PFSK-1 (cell line): ENCODE measurements at regions not wholly inside any gene's neighbourhood (a gene's known extent, or its start where the extent isn't known, plus 50 kb on each side); places are given as distances from the start of the nearest gene placed in this dataset.

Experiments
- FOXP2 ChIP-seq: optimal IDR thresholded peaks from 2 replicates; pipeline ENCODE3; 2011; ENCODE audit warnings: borderline replicate concordance, control low read depth, inconsistent platforms; ENCODE audit not compliant: insufficient read depth; ENCODE audit errors: extremely low read length, extremely low read depth
- POLR2AphosphoS5 ChIP-seq: IDR thresholded peaks from 2 replicates; pipeline ENCODE4 v1.6.1; 2012; ENCODE audit warnings: low read depth, mild to moderate bottlenecking, control low read depth, low read length, moderate library complexity
- REST ChIP-seq, 2 experiments: IDR thresholded peaks; 2 replicates each; pipeline versions ENCODE4 v1.6.1 to v1.8.0; 2011 to 2012; ENCODE audit warnings: low read depth in 2 of 2, low read length in 2 of 2, control low read depth in 1 of 2, inconsistent platforms in 1 of 2, mild to moderate bottlenecking in 1 of 2, moderate library complexity in 1 of 2; ENCODE audit not compliant: insufficient read depth in 1 of 2
- SIN3A ChIP-seq: IDR thresholded peaks from 2 replicates; pipeline ENCODE4 v1.6.1; 2012; ENCODE audit warnings: mild to moderate bottlenecking, low read length, moderate library complexity, borderline replicate concordance; ENCODE audit not compliant: insufficient read depth
- TAF1 ChIP-seq: IDR thresholded peaks from 2 replicates; pipeline ENCODE4 v1.6.1; 2012; ENCODE audit warnings: low read length, control low read depth, borderline replicate concordance; ENCODE audit not compliant: insufficient read depth

GRCh38 chr2:14297340-14297739, 335.2 kb upstream of the LRATD1 start:
- TF ChIP-seq TAF1 (no peak), POLR2AphosphoS5 (no peak), SIN3A (no peak)

- TF ChIP-seq TAF1, result no peak
- TF ChIP-seq FOXP2, result no peak
- no peak for TF ChIP-seq POLR2AphosphoS5
- no peak for TF ChIP-seq REST (IDR thresholded peaks at IDR 0.05; ENCODE audit: insufficient read depth in 1 of 2, low read depth in 2 of 2, low read length in 2 of 2)
- no peak for TF ChIP-seq SIN3A
Measured at GRCh38 chr2:14297906-14298305, 334.6 kb upstream of the LRATD1 start.

- no peak for TF ChIP-seq POLR2AphosphoS5
- no peak for TF ChIP-seq TAF1
- TF ChIP-seq SIN3A, result no peak
- TF ChIP-seq REST (IDR thresholded peaks at IDR 0.05; ENCODE audit: insufficient read depth in 1 of 2, low read depth in 2 of 2, low read length in 2 of 2), result no peak
- TF ChIP-seq FOXP2, result no peak
Measured at GRCh38 chr2:14301331-14301730, 331.2 kb upstream of the LRATD1 start.

DNA sequence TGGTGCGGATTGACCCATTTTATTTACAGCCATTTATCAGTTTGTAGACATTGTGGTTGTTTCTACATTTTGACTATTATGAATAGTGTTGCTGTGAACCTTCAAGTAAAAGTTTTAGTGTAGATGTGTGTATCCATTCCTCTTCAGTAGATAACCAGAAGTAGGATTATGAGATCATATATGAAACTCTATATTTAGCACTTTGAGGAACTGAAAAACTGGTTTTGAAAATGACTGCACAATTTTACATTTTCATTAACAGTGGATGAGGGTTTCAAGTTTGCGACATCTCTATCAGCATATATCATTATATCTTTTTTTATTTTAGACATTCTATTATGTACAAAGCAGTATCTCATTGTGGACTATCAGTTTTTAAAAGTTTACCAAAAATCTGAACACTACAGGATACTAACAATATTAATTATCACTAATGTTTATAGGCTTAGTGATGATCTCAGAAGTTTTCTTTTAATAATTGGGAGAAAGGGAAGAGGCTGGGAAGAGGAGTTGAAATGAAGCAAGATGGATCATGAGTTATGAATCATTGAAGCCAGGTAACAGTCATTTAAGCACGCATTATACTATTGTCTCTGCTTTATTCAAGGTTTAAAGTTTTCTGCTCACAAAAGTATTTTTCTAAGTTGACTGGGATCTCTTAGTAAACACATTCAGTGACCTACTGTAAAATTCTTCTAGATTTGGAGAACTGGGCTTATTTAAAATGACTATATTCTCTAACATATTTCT, 329.0 kb upstream of the LRATD1 start:
- TF ChIP-seq FOXP2, result no peak
- no peak for TF ChIP-seq REST (IDR thresholded peaks at IDR 0.05; ENCODE audit: insufficient read depth in 1 of 2, low read depth in 2 of 2, low read length in 2 of 2)
- no peak for TF ChIP-seq POLR2AphosphoS5
- TF ChIP-seq TAF1, result no peak
- no peak for TF ChIP-seq SIN3A

DNA sequence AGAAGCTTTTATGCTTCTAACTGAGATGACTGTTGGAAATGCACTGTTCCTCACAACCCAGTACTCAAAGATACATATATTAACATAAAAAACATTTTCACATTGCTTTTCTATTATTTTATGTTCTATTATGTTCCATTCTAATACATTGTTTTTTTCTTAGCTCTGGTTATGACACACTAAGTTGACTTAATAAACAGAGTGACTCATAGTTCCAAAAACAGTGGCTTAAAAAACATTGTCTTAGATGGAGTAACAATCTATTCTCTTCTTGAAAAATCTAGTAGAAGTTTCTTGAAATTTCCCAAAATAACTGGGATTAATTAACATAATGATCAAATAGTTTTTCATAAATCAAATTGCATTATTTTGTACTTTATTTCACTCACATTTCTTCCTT, 328.2 kb upstream of the LRATD1 start:
- TF ChIP-seq POLR2AphosphoS5 (no peak), TAF1 (no peak), SIN3A (no peak), REST (IDR thresholded peaks at IDR 0.05; ENCODE audit: insufficient read depth in 1 of 2, low read depth in 2 of 2, low read length in 2 of 2) (no peak), FOXP2 (no peak)
